ENCODE measurements at regions not wholly inside any gene's neighbourhood (a gene's known extent, or its start where the extent isn't known, plus 50 kb on each side); places are given as distances from the start of the nearest gene placed in this dataset.
"Not testable (repeated sequence)": the region's sequence is repeated elsewhere in the genome, so short reads cannot be mapped to it uniquely, and the experiment has no call there.

DNA sequence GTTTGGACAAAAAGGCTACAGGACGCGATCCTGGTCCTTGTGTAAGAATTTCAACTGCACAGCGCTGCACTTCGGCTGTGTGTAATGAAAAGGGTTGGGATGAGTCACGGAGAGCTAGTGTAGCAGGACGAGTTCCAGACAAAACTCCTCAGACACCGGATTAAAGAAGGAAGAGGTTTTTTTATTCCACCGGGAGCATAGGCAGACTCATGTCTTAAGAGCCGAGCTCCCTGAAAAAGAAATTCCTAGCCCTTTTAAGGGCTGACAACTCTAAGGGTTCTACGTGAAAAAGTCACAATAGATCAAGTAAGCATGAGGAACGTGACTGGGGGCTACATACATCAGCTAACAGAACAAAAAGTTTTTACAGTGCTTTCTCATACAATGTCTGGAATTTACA is 54.8 kb upstream of the FAM90A1 start:
- TF ChIP-seq POLR2AphosphoS5 (IDR thresholded peaks at IDR 0.05; ENCODE audit: low read depth, low read length); POLR2A (IDR thresholded peaks at IDR 0.05; ENCODE audit: low read depth, low read length); SPI1 (IDR thresholded peaks at IDR 0.05; ENCODE audit: low read depth, low read length); PAX5 (IDR thresholded peaks at IDR 0.05; ENCODE audit: insufficient read depth, low read length, severe bottlenecking): not testable (repeated sequence)
